ENCODE measurements at regions not wholly inside any gene's neighbourhood (a gene's known extent, or its start where the extent isn't known, plus 50 kb on each side); places are given as distances from the start of the nearest gene placed in this dataset.
A peak's percentile ranks its signal among the peaks of the same experiment; 100 is the strongest.

DNA sequence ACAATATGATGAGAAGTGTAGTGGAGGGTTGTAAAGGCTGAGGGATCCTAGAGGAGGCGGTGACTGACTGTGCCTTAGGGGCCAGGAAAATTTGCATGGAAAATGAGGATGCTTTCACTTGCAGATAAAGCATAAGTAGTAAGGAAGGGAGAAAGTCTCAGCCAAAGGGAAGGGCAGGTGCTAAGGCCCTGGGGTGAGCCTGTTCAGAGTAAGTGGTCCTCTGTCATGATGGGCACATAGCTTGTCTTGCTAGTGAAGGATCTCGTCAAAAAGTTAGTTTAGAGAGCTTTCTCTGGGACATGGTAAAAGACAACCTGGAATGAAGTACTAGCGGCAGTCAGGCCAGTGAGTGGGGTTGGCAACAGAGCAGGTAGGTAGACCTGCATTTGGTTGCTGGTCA is 75.4 kb upstream of the CPLX2 start:
- POLR2A ChIA-PET = interaction anchor here (0.9 to 1.6 kb wide), 5 partner anchors 11 to 59 kb away, joined by 3 to 17 read pairs (median 3); no protein-coding TSS in a partner anchor
- no peaks in the 10 kb centered on the region for H3K36me3 Mint-ChIP-seq (ENCODE audit: insufficient read depth, unreplicated experiment)
- no TSS peak for BruUV-seq (replicated peaks)
- intact Hi-C loops (cut with micrococcal nuclease) = loop anchor here (2.0 kb wide), 1 partner anchor 19 kb away; no protein-coding TSS in a partner anchor
- peaks cover 60% of the 10 kb centered on the region for H3K27me3 Mint-ChIP-seq (ENCODE audit: insufficient read depth, unreplicated experiment)
- no peak overlapping the region for H3K27ac Mint-ChIP-seq (ENCODE audit: low read depth, unreplicated experiment)
- no peaks in the 10 kb centered on the region for H3K9me3 Mint-ChIP-seq (ENCODE audit: unreplicated experiment)
- TF ChIP-seq, protein P1, sequence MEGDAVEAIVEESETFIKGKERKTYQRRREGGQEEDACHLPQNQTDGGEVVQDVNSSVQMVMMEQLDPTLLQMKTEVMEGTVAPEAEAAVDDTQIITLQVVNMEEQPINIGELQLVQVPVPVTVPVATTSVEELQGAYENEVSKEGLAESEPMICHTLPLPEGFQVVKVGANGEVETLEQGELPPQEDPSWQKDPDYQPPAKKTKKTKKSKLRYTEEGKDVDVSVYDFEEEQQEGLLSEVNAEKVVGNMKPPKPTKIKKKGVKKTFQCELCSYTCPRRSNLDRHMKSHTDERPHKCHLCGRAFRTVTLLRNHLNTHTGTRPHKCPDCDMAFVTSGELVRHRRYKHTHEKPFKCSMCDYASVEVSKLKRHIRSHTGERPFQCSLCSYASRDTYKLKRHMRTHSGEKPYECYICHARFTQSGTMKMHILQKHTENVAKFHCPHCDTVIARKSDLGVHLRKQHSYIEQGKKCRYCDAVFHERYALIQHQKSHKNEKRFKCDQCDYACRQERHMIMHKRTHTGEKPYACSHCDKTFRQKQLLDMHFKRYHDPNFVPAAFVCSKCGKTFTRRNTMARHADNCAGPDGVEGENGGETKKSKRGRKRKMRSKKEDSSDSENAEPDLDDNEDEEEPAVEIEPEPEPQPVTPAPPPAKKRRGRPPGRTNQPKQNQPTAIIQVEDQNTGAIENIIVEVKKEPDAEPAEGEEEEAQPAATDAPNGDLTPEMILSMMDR (IDR thresholded peaks at IDR 0.05; ENCODE audit: unreplicated experiment) = no peak
- CTCF ChIA-PET = no interaction called here
- peaks cover 6% of the 10 kb centered on the region for H3K4me1 Mint-ChIP-seq (ENCODE audit: insufficient read depth, unreplicated experiment)
- no peak overlapping the region for H3K4me3 Mint-ChIP-seq (ENCODE audit: unreplicated experiment)
- DNase-seq (ENCODE audit: unreplicated experiment) = no peak

DNA sequence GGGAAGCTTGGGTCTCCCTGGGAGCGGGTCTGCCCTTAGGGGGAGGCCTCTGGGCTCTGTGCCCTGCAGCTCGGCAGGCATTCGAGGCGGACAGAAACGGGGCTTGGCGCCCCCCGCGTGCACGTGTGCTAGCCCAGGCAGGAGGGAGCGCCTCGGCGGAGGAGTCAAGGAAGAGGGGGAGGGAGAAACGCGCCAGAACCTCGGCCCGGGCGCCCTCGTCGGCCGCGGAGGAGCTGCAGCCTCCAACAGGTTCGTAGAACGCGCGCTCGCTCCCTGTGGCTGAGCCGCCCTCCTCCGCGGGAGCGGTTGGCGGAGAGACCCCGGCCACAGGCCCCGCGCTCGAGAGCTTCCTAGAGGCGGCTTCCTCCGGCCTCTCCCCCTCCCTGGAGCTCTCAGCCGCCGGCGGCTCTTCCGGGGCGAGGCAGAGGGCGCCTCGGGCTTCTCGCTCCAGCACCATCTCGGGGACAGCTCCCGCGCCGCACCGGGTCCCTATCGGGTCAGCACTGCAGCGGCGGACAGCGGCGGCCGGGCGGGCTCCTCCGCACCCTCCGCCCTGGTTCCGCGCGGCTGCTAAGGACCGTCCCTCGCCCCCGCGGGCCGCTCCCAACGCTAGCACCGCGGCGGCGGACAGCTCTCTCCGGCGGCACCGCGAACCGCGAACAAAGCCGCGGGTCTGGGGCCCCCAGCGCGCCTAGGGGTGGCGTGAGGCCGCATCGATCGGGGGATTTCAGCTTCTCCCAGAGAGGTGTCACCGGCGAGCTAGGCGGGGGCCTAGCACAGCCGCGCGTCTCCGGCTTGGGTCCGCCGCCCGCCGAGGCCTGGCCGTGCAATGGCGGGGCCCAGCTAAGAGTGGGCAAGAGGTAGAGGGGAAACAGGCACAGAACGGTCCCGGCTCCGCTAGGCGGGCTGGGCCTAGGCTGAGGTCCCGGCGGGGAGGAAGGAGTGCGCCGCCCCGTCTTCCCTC is 74.6 kb upstream of the CPLX2 start:
- BruUV-seq (replicated peaks) = no TSS peak
- POLR2A ChIA-PET = interaction anchor here (0.5 to 1.6 kb wide), 10 partner anchors 9 to 1631 kb away, joined by 3 to 17 read pairs (median 3); no protein-coding TSS in a partner anchor
- Mint-ChIP-seq H3K27ac (ENCODE audit: low read depth, unreplicated experiment) (no peak overlapping the region), H3K4me1 (ENCODE audit: insufficient read depth, unreplicated experiment) (peaks cover 6% of the 10 kb centered on the region), H3K27me3 (ENCODE audit: insufficient read depth, unreplicated experiment) (peaks cover 60% of the 10 kb centered on the region), H3K9me3 (ENCODE audit: unreplicated experiment) (no peaks in the 10 kb centered on the region), H3K36me3 (ENCODE audit: insufficient read depth, unreplicated experiment) (no peaks in the 10 kb centered on the region), H3K4me3 (ENCODE audit: unreplicated experiment) (no peak overlapping the region)
- peak; percentile 89 for DNase-seq (ENCODE audit: unreplicated experiment)
- TF ChIP-seq, protein P1 (IDR thresholded peaks at IDR 0.05; ENCODE audit: unreplicated experiment) = no peak
- intact Hi-C loops (cut with micrococcal nuclease) = loop anchor here (1.0 to 2.0 kb wide), 3 partner anchors 18 to 74 kb away; partner anchors contain the start of gene CPLX2
- CTCF ChIA-PET = interaction anchor here (0.7 to 2.7 kb wide), 7 partner anchors 10 to 956 kb away, joined by 4 to 16 read pairs (median 6); no protein-coding TSS in a partner anchor

DNA sequence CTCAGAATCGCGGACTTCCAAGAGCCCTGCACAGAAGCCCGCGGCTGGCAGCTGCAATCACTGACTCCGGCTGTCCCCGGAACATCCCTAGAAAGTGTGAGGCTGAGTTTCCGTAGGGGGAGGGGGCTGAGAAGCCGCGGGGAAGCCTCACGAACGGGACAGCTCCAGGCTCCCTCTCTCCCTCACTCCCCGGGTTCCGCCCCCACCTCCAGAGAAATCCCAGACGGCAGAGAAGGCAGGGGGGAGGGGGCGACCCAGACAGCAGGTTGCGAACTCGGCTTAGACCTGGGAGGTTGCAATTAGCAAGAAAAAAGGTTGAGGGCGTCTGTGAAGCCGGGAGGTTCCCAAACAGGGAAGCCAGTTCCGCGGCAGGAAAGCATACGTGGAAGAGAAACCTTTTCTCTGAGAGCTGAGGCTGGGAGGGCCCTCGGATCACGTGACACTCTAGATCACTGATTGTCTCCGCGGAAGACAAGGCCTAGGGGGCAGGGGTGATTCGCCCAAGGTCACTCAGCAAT is 73.8 kb upstream of the CPLX2 start:
- intact Hi-C loops (cut with micrococcal nuclease) = loop anchor here (1.0 to 2.0 kb wide), 3 partner anchors 17 to 74 kb away; partner anchors contain the start of gene CPLX2

More for the DNA sequence above, 73.8 kb upstream of the CPLX2 start:
- Mint-ChIP-seq H3K27ac (ENCODE audit: low read depth, unreplicated experiment) (no peak overlapping the region), H3K36me3 (ENCODE audit: insufficient read depth, unreplicated experiment) (no peaks in the 10 kb centered on the region), H3K27me3 (ENCODE audit: insufficient read depth, unreplicated experiment) (peaks cover 52% of the 10 kb centered on the region), H3K4me1 (ENCODE audit: insufficient read depth, unreplicated experiment) (peaks cover 6% of the 10 kb centered on the region), H3K9me3 (ENCODE audit: unreplicated experiment) (no peaks in the 10 kb centered on the region), H3K4me3 (ENCODE audit: unreplicated experiment) (no peak overlapping the region)
- TF ChIP-seq, protein P1 (IDR thresholded peaks at IDR 0.05; ENCODE audit: unreplicated experiment) = no peak
- DNase-seq (ENCODE audit: unreplicated experiment) = no peak
- no TSS peak for BruUV-seq (replicated peaks)
- ChIA-PET POLR2A (interaction anchor here (0.6 to 1.8 kb wide), 6 partner anchors 8 to 1630 kb away, joined by 3 to 17 read pairs (median 4); no protein-coding TSS in a partner anchor), CTCF (interaction anchor here (0.7 to 2.7 kb wide), 9 partner anchors 9 to 957 kb away, joined by 3 to 16 read pairs (median 4); no protein-coding TSS in a partner anchor)
